Ramos (cell line): ENCODE measurements at regions not wholly inside any gene's neighbourhood (a gene's known extent, or its start where the extent isn't known, plus 50 kb on each side); places are given as distances from the start of the nearest gene placed in this dataset.
"Not testable (repeated sequence)": the region's sequence is repeated elsewhere in the genome, so short reads cannot be mapped to it uniquely, and the experiment has no call there.

Experiments used
- in situ Hi-C: fragments of 300-500 bp; cut with MboI; formaldehyde crosslinking; loops from one replicate; pipeline ENCODE4 v1.14.3; 2022; ENCODE audit warnings: low sequenced_read_pairs; ENCODE audit not compliant: unreplicated experiment

GRCh38 chr9:135369412-135369990, 110.1 kb upstream of the PPP1R26 start:
- in situ Hi-C loops, result no loop called here

GRCh38 chr9:135370411-135371375, 108.9 kb upstream of the PPP1R26 start:
- in situ Hi-C loops, result no loop called here

GRCh38 chr9:135371535-135371934, 108.0 kb upstream of the PPP1R26 start:
- in situ Hi-C loops, result no loop called here

- in situ Hi-C loops, result no loop called here
These were observed 107.5 kb upstream of the PPP1R26 start for GRCh38 chr9:135372036-135372435.

GRCh38 chr9:135372501-135373008, 107.0 kb upstream of the PPP1R26 start:
- in situ Hi-C loops, result no loop called here

GRCh38 chr9:135373151-135373685, 106.4 kb upstream of the PPP1R26 start:
- in situ Hi-C loops, result no loop called here

GRCh38 chr9:135373820-135374219, 105.8 kb upstream of the PPP1R26 start:
- in situ Hi-C loops, result no loop called here

- in situ Hi-C loops, result no loop called here
These were observed 105.0 kb upstream of the PPP1R26 start for GRCh38 chr9:135374591-135374990.

GRCh38 chr9:135375001-135375400, 104.6 kb upstream of the PPP1R26 start:
- in situ Hi-C loops, result no loop called here

- in situ Hi-C loops, result no loop called here
These were observed 102.9 kb upstream of the PPP1R26 start for GRCh38 chr9:135376511-135377265.

GRCh38 chr9:135377431-135377830, 102.2 kb upstream of the PPP1R26 start:
- in situ Hi-C loops, result no loop called here

- in situ Hi-C loops, result no loop called here
These were observed 100.8 kb upstream of the PPP1R26 start for GRCh38 chr9:135378751-135379150.

GRCh38 chr9:135379540-135380267, 99.9 kb upstream of the PPP1R26 start:
- in situ Hi-C loops, result no loop called here

- in situ Hi-C loops, result no loop called here
These were observed 99.1 kb upstream of the PPP1R26 start for GRCh38 chr9:135380311-135380960.

GRCh38 chr9:135381762-135382310, 97.7 kb upstream of the PPP1R26 start:
- in situ Hi-C loops, result no loop called here

- in situ Hi-C loops, result no loop called here
These were observed 95.4 kb upstream of the PPP1R26 start for GRCh38 chr9:135384226-135384625.

- in situ Hi-C loops, result not testable (repeated sequence)
These were observed 94.7 kb upstream of the PPP1R26 start for GRCh38 chr9:135384815-135385405.

GRCh38 chr9:135385793-135386192, 93.8 kb upstream of the PPP1R26 start:
- in situ Hi-C loops, result no loop called here

GRCh38 chr9:135387976-135388375, 91.6 kb upstream of the PPP1R26 start:
- in situ Hi-C loops, result no loop called here
